Stomach (tissue), 4 donors: ENCODE measurements at regions not wholly inside any gene's neighbourhood (a gene's known extent, or its start where the extent isn't known, plus 50 kb on each side); places are given as distances from the start of the nearest gene placed in this dataset.

Experiments
- EP300 ChIP-seq: sonication (generic); formaldehyde crosslinking; IDR thresholded peaks from one replicate; pipeline ENCODE4 v1.6.1; 2017; ENCODE audit warnings: antibody characterized with exemption
- POLR2A ChIP-seq, 4 donors: fragments of 450-650 bp; IDR thresholded peaks; one replicate each; pipeline ENCODE4 v1.6.1; 2016; ENCODE audit warnings: antibody characterized with exemption in 4 of 4, control low read depth in 2 of 4, mild to moderate bottlenecking in 1 of 4, moderate library complexity in 1 of 4
- POLR2AphosphoS5 ChIP-seq, 3 donors: sonication (generic); formaldehyde crosslinking; IDR thresholded peaks; one replicate each; pipeline ENCODE4 v1.6.1; 2016; ENCODE audit warnings: antibody characterized with exemption in 3 of 3
- TF ChIP-seq, protein P1 (sequence below), 7 experiments: fragments of 450-650 bp in 4 of 7; fragments of 200-600 bp in 3 of 7; sonication (generic) in 3 of 7; IDR thresholded peaks; one replicate each; pipeline ENCODE4 v1.5.1; 2016 to 2019; ENCODE audit warnings: antibody characterized with exemption in 7 of 7, control low read depth in 2 of 7, mild to moderate bottlenecking in 1 of 7

DNA sequence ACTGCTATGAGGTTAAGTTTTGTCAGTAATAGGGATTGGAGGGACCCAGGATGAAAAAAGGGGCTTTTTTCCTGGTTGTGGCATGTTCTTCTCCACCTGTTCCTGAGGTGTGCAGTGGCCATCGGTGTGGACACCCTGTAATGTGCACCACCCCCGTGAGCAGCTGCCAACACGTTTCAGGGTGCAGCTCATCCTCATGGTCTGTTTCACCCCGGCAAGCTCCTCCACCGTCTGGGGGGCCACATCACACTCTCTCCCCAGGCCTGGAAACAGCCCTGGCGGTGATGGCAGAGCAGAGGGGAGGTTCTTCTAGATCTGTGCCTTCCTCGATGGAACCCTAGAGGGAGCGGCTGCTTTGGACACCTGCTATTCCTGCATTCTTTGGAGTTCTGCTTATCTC, 435.4 kb downstream of the MATN1 start:
- TF ChIP-seq POLR2AphosphoS5 (IDR thresholded peaks at IDR 0.05) (no peak), POLR2A (IDR thresholded peaks at IDR 0.05) (no peak), EP300 (no peak)
- TF ChIP-seq, protein P1, sequence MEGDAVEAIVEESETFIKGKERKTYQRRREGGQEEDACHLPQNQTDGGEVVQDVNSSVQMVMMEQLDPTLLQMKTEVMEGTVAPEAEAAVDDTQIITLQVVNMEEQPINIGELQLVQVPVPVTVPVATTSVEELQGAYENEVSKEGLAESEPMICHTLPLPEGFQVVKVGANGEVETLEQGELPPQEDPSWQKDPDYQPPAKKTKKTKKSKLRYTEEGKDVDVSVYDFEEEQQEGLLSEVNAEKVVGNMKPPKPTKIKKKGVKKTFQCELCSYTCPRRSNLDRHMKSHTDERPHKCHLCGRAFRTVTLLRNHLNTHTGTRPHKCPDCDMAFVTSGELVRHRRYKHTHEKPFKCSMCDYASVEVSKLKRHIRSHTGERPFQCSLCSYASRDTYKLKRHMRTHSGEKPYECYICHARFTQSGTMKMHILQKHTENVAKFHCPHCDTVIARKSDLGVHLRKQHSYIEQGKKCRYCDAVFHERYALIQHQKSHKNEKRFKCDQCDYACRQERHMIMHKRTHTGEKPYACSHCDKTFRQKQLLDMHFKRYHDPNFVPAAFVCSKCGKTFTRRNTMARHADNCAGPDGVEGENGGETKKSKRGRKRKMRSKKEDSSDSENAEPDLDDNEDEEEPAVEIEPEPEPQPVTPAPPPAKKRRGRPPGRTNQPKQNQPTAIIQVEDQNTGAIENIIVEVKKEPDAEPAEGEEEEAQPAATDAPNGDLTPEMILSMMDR (IDR thresholded peaks at IDR 0.05) = no peak
